Omental fat pad (tissue), 3 donors: ENCODE measurements at regions not wholly inside any gene's neighbourhood (a gene's known extent, or its start where the extent isn't known, plus 50 kb on each side); places are given as distances from the start of the nearest gene placed in this dataset.

Experiments
- ATAC-seq: fragments of 150-250 bp; one replicate; pipeline ENCODE4 v1.9.1; 2016; ENCODE audit warnings: mild to moderate bottlenecking, moderate library complexity; ENCODE audit not compliant: low FRiP score
- DNase-seq: peaks from one replicate; pipeline ENCODE4 v3.0.0-alpha.2; 2019; ENCODE audit warnings: low spot score
- TF ChIP-seq, protein P1 (sequence below), 3 donors: fragments of 450-650 bp; IDR thresholded peaks; one replicate each; pipeline ENCODE4 v1.5.1; 2016 to 2017; ENCODE audit warnings: antibody characterized with exemption in 3 of 3, mild to moderate bottlenecking in 3 of 3, moderate library complexity in 2 of 3

DNA sequence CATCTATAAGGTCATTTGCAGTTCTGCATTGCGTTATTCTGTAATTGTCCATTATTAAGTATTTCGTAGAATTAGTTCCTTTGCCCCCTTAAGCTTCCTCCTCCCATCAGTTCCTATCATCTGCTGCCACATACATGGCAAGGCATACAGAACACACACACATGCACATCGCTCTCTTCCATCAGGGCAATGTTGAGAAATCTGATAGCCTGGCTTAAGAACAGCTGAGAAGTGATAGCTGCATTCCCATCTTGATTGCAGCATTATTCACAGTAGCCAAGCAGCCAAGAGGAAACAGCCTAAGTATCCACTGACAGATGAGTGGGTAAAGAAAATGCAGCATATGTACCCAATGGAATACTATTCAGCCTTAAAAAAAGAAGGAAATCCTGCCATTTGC is 186.8 kb upstream of the CADM1 start:
- DNase-seq (no peak), ATAC-seq (no peak)
- TF ChIP-seq, protein P1, sequence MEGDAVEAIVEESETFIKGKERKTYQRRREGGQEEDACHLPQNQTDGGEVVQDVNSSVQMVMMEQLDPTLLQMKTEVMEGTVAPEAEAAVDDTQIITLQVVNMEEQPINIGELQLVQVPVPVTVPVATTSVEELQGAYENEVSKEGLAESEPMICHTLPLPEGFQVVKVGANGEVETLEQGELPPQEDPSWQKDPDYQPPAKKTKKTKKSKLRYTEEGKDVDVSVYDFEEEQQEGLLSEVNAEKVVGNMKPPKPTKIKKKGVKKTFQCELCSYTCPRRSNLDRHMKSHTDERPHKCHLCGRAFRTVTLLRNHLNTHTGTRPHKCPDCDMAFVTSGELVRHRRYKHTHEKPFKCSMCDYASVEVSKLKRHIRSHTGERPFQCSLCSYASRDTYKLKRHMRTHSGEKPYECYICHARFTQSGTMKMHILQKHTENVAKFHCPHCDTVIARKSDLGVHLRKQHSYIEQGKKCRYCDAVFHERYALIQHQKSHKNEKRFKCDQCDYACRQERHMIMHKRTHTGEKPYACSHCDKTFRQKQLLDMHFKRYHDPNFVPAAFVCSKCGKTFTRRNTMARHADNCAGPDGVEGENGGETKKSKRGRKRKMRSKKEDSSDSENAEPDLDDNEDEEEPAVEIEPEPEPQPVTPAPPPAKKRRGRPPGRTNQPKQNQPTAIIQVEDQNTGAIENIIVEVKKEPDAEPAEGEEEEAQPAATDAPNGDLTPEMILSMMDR (IDR thresholded peaks at IDR 0.05) = no peak

- ATAC-seq (no peak), DNase-seq (no peak)
- TF ChIP-seq, protein P1 (IDR thresholded peaks at IDR 0.05) = no peak
These were observed 183.7 kb upstream of the CADM1 start for GRCh38 chr11:115687934-115688333.

DNA sequence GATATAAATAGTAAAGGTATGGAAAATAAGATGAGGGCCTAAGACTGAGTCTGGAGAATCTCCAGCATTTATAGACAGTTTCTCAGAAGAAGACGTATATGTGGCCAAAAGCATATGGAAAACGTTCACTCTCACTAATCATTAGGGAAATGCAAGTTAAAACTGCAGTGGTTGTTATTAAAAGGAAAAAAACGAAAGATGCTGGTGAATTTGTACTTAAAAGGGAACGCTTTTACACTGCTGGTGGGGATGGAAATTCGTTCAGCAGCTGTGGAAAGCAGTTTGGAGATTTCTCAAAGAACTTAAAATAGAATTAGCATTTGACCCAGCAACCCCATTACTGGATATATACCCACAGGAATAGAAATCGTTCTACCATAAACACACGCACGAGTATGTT is 180.5 kb upstream of the CADM1 start:
- ATAC-seq = no peak
- TF ChIP-seq, protein P1 (IDR thresholded peaks at IDR 0.05) = no peak
- DNase-seq = no peak

DNA sequence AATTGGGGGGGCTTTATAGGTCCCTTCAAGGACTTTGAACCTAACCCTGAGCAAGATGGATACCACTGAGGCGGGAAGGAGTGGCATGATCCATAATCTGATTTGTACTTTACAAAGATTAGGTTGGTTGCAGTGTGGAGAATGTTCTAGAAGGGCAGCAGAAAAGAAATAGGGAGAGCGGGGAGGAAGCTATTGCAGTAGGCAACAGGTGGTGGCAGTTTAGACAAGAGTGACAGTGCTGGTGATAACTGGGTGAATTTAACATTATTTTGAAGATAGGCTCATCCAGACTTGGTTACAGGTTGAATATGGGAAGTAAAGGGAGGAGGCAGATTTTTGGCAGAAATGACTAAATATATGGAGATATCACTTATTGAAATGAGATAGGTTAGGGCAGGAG is 179.9 kb upstream of the CADM1 start:
- DNase-seq = no peak
- ATAC-seq = no peak
- TF ChIP-seq, protein P1 (IDR thresholded peaks at IDR 0.05) = no peak

GRCh38 chr11:115682888-115683287 is 178.7 kb upstream of the CADM1 start:
- TF ChIP-seq, protein P1 (IDR thresholded peaks at IDR 0.05) = no peak
- ATAC-seq = no peak
- DNase-seq = no peak

- ATAC-seq = no peak
- TF ChIP-seq, protein P1 (IDR thresholded peaks at IDR 0.05) = no peak
- no peak for DNase-seq
These were observed 177.9 kb upstream of the CADM1 start for GRCh38 chr11:115682101-115682500.

DNA sequence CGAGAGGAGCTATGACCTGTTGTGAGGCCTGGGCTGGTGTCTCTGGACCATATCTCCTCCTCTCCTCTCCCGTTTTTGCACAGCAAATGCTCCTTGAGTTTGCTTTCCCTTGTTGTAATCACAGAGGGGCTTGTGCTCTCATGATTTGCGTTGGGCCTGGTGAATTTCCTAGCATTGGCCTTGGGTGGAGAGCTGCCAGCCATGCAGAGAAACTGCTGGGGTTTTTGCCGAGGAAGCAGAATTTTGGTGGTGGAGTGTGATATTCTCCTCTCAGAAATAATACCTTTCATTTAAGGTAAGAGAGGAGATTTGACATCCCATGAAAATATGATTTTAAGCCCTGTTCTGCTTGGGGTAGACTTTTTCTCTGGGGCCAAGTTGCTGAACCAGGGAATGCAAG is 175.7 kb upstream of the CADM1 start:
- ATAC-seq = no peak

More for the DNA sequence above, 175.7 kb upstream of the CADM1 start:
- DNase-seq = no peak
- TF ChIP-seq, protein P1 (IDR thresholded peaks at IDR 0.05) = no peak
